ENCODE measurements at regions not wholly inside any gene's neighbourhood (a gene's known extent, or its start where the extent isn't known, plus 50 kb on each side); places are given as distances from the start of the nearest gene placed in this dataset.

DNA sequence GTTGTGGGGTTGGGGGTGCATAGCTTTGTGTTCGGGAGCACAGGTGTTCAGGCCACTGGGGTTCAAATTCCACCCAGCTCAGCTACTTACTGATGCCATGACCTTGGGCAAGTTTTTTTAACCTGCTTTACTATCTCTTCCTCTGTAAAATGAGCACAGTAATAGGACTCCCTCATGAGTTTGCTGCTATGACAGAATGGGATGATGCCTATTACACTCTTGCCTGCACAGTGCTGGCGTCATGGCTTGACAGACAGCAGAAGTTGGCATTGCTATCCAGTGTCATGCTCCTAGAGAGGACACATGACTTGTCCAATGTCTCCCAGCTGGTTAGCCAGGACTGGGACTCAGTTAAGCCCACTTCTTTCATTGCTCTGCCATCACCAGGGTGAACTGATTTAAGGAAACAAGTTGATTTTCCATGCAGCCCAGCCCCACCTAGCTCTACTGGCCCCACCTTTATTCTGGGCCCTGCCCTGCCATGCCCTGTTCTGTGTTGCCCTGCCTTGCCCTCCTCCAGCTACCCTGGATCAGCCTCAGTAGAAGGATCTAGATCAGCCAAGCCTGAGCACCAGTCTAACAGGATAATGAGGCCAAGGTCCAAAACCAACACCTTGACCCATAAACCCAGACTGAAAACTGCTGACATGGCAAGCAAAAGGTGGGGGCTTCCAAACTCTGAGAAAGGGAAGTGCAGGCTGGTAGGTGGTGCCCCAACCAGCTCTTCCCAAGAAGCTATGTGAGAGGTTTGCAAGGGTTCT, 155.8 kb upstream of the ATP11B start:
- H3K4me2 ChIP-seq (ENCODE audit: low read length), result no peak overlapping the region
- H3K4me3 ChIP-seq (ENCODE audit: low read depth, low read length, poor library complexity, severe bottlenecking), result no peak overlapping the region
- no peaks in the 10 kb centered on the region for H3F3A ChIP-seq (ENCODE audit: insufficient read depth, low read length)
- TF ChIP-seq, protein P1, sequence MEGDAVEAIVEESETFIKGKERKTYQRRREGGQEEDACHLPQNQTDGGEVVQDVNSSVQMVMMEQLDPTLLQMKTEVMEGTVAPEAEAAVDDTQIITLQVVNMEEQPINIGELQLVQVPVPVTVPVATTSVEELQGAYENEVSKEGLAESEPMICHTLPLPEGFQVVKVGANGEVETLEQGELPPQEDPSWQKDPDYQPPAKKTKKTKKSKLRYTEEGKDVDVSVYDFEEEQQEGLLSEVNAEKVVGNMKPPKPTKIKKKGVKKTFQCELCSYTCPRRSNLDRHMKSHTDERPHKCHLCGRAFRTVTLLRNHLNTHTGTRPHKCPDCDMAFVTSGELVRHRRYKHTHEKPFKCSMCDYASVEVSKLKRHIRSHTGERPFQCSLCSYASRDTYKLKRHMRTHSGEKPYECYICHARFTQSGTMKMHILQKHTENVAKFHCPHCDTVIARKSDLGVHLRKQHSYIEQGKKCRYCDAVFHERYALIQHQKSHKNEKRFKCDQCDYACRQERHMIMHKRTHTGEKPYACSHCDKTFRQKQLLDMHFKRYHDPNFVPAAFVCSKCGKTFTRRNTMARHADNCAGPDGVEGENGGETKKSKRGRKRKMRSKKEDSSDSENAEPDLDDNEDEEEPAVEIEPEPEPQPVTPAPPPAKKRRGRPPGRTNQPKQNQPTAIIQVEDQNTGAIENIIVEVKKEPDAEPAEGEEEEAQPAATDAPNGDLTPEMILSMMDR (IDR thresholded peaks at IDR 0.05; ENCODE audit: low read length), result no peak
- no peak for TF ChIP-seq EZH2 (IDR thresholded peaks at IDR 0.05; ENCODE audit: borderline replicate concordance, low read length)
- 0 out of 2 replicates have a peak, but pooled peaks cover 4% of the 10 kb centered on the region for H3K9me3 ChIP-seq (ENCODE audit: low read length)
- H3K36me3 ChIP-seq (ENCODE audit: insufficient read depth, low read length), result no peaks in the 10 kb centered on the region; the same call in 1 of the 2 replicates
- no peak overlapping the region for H3K9ac ChIP-seq (ENCODE audit: low read length)
- no peak overlapping the region for H3K27ac ChIP-seq (ENCODE audit: low read depth, low read length, poor library complexity, severe bottlenecking)
- H3K9me2 ChIP-seq (ENCODE audit: low read depth, low read length), result no peaks in the 10 kb centered on the region
- H3K27me3 ChIP-seq (ENCODE audit: insufficient read depth, low read length), result peaks cover 4% of the 10 kb centered on the region; the same call in 1 of the 2 replicates
- H4K20me1 ChIP-seq (ENCODE audit: insufficient read depth, low read length), result no peaks in the 10 kb centered on the region
- no peak overlapping the region for H2AFZ ChIP-seq (ENCODE audit: low read length)
- H3K79me2 ChIP-seq (ENCODE audit: insufficient read depth, low read length), result no peaks in the 10 kb centered on the region
- no peaks in the 10 kb centered on the region for H3K4me1 ChIP-seq (ENCODE audit: insufficient read depth, low read length, severe bottlenecking)

DNA sequence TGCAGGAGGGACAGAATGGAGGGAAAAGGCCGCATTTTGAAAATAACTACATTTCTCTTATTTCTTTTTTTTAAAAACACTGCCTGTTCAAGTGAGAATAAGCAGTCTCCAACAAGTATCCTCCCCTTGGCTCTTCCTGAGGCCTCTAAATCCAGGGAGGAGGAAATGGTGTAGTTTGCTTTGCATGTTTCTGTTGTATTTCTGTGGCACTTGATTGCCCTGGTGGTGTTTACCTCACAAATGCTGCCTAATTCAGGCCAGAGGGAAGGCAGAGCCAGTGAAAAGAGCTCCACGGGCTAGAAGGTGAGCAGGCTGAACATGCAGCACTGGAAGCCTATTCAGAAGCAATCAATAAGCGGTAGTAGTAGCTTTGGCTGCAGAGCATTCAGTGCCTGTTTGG, 149.3 kb upstream of the ATP11B start:
- TF ChIP-seq EZH2 (IDR thresholded peaks at IDR 0.05; ENCODE audit: borderline replicate concordance, low read length), result no peak
- TF ChIP-seq, protein P1 (IDR thresholded peaks at IDR 0.05; ENCODE audit: low read length), result no peak
- no peak overlapping the region for H3K27ac ChIP-seq (ENCODE audit: low read depth, low read length, poor library complexity, severe bottlenecking)
- no peaks in the 10 kb centered on the region for H3F3A ChIP-seq (ENCODE audit: insufficient read depth, low read length)
- no peaks in the 10 kb centered on the region for H3K4me1 ChIP-seq (ENCODE audit: insufficient read depth, low read length, severe bottlenecking)
- H3K9me2 ChIP-seq (ENCODE audit: low read depth, low read length), result no peaks in the 10 kb centered on the region
- H3K9me3 ChIP-seq (ENCODE audit: low read length), result 0 out of 2 replicates have a peak, but pooled peaks cover 4% of the 10 kb centered on the region
- no peak overlapping the region for H3K4me3 ChIP-seq (ENCODE audit: low read depth, low read length, poor library complexity, severe bottlenecking)
- peaks cover 4% of the 10 kb centered on the region; the same call in 1 of the 2 replicates for H3K27me3 ChIP-seq (ENCODE audit: insufficient read depth, low read length)
- H3K4me2 ChIP-seq (ENCODE audit: low read length), result no peak overlapping the region
- no peaks in the 10 kb centered on the region for H3K79me2 ChIP-seq (ENCODE audit: insufficient read depth, low read length)
- no peaks in the 10 kb centered on the region; the same call in 1 of the 2 replicates for H3K36me3 ChIP-seq (ENCODE audit: insufficient read depth, low read length)
- no peak overlapping the region for H3K9ac ChIP-seq (ENCODE audit: low read length)
- H4K20me1 ChIP-seq (ENCODE audit: insufficient read depth, low read length), result no peaks in the 10 kb centered on the region
- H2AFZ ChIP-seq (ENCODE audit: low read length), result no peak overlapping the region

DNA sequence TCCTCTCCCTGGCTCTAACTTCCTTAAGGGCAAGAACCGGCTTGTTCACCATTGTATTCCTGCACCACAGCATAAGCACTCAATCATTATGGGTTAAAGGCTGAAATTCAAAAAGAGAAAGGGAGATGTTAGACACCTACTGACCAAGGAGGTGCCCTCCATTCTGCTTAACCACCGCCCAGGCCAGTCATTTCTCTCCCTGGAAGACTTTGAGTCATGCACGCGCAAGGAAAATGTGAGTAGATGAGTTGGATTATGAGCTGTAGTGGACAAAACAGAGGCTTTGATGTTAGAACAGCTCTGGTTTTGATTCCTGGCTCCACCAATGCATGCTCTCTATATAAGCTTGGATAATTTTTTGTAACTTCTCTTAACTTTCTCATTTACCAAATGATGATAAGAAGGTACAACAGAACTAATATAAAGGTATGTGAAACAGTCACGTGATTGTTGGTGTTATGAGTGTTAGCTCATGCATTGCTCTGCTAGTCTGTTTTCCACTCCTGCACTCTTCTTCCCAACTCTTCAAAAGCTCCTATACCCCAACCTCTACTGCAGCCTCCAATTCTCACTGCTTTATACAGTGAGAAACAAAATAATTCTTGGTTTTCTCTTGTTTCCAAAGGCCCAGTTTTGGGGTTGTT, 148.4 kb upstream of the ATP11B start:
- Histone ChIP-seq H3K36me3 (ENCODE audit: insufficient read depth, low read length) (no peaks in the 10 kb centered on the region; the same call in 1 of the 2 replicates), H3K9me2 (ENCODE audit: low read depth, low read length) (no peaks in the 10 kb centered on the region), H4K20me1 (ENCODE audit: insufficient read depth, low read length) (no peaks in the 10 kb centered on the region), H3K27ac (ENCODE audit: low read depth, low read length, poor library complexity, severe bottlenecking) (no peak overlapping the region), H3K79me2 (ENCODE audit: insufficient read depth, low read length) (no peaks in the 10 kb centered on the region), H2AFZ (ENCODE audit: low read length) (no peak overlapping the region), H3K4me2 (ENCODE audit: low read length) (no peak overlapping the region), H3K4me3 (ENCODE audit: low read depth, low read length, poor library complexity, severe bottlenecking) (no peak overlapping the region), H3F3A (ENCODE audit: insufficient read depth, low read length) (no peaks in the 10 kb centered on the region), H3K9ac (ENCODE audit: low read length) (no peak overlapping the region), H3K4me1 (ENCODE audit: insufficient read depth, low read length, severe bottlenecking) (no peaks in the 10 kb centered on the region), H3K27me3 (ENCODE audit: insufficient read depth, low read length) (peaks cover 4% of the 10 kb centered on the region; the same call in 1 of the 2 replicates), H3K9me3 (ENCODE audit: low read length) (0 out of 2 replicates have a peak, but pooled peaks cover 4% of the 10 kb centered on the region)
- TF ChIP-seq EZH2 (IDR thresholded peaks at IDR 0.05; ENCODE audit: borderline replicate concordance, low read length), result no peak
- TF ChIP-seq, protein P1 (IDR thresholded peaks at IDR 0.05; ENCODE audit: low read length), result no peak

Data from OCI-LY1 (cell line).